ENCODE measurements at regions not wholly inside any gene's neighbourhood (a gene's known extent, or its start where the extent isn't known, plus 50 kb on each side); places are given as distances from the start of the nearest gene placed in this dataset.

DNA sequence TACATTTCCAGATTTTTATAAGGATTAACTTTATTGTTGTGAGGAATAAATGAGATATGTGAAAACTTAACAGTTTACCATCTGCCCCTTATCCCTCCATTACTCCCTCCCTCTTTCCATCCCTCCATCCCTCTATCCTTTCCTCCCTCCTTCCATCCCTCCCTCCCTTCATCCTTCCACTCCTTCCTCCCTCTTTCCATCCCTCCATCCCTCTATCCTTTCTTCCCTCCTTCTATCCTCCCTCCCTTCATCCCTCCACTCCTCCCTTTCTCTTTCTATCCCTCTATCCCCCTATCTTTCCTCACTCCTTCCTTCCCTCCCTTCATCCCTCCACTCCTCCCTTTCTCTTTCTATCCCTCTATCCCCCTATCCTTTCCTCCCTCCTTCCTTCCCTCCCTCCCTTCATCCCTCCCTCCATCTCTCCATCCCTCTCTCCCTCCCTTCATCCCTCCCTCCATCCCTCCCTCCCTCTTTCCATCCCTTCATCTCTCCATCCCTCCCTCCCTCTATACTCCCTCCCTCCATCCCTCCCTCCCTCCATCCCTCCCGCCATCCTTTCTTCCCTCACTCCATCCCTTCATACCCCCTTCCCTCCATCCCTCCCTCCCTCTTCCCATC lies 181.8 kb upstream of the PLXNC1 start:
- CTCF ChIA-PET = no interaction called here
- H3K27me3 Mint-ChIP-seq (ENCODE audit: insufficient read depth, unreplicated experiment) = no peaks in the 10 kb centered on the region

DNA sequence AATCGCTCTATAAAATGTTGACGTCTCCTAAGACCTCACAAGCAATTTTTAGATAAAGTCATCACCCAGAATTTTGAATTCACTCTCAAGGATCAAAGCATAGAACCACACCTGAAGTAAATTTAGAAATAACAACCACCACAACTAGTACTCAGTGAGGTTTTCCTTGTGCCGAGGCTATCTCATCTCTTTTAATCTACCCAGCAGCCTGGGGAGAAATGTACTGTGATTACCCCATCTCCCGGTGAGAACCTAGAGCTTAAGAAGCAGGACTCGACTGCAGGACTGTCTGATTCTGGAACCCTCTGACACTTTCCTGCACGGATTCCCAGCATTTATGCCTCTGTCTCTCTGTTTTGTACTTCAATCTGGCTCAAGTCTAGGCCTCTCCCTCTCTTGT lies 180.9 kb upstream of the PLXNC1 start:
- CTCF ChIA-PET = no interaction called here
- no peak for TF ChIP-seq CTCF (IDR thresholded peaks at IDR 0.05; ENCODE audit: unreplicated experiment)
- POLR2A ChIA-PET = interaction anchor here (0.8 kb wide), 1 partner anchor 199 kb away, joined by 3 read pairs; no protein-coding TSS in a partner anchor
- Mint-ChIP-seq H3K36me3 (ENCODE audit: insufficient read depth, unreplicated experiment) (peaks cover 6% of the 10 kb centered on the region), H3K9me3 (ENCODE audit: unreplicated experiment) (peaks cover 7% of the 10 kb centered on the region), H3K4me3 (ENCODE audit: unreplicated experiment) (no peak overlapping the region), H3K27me3 (ENCODE audit: insufficient read depth, unreplicated experiment) (no peaks in the 10 kb centered on the region), H3K4me1 (ENCODE audit: insufficient read depth, unreplicated experiment) (peaks cover 5% of the 10 kb centered on the region), H3K27ac (ENCODE audit: low read depth, unreplicated experiment) (no peak overlapping the region)
- BruUV-seq (replicated peaks) = no TSS peak
- DNase-seq (ENCODE audit: unreplicated experiment) = no peak
- intact Hi-C loops (cut with micrococcal nuclease) = no loop called here

More for the DNA sequence above, 181.8 kb upstream of the PLXNC1 start:
- H3K4me3 Mint-ChIP-seq (ENCODE audit: unreplicated experiment) = no peak overlapping the region
- peaks cover 6% of the 10 kb centered on the region for H3K36me3 Mint-ChIP-seq (ENCODE audit: insufficient read depth, unreplicated experiment)
- H3K27ac Mint-ChIP-seq (ENCODE audit: low read depth, unreplicated experiment) = no peak overlapping the region
- H3K9me3 Mint-ChIP-seq (ENCODE audit: unreplicated experiment) = peaks cover 10% of the 10 kb centered on the region
- POLR2A ChIA-PET = no interaction called here
- BruUV-seq (replicated peaks) = no TSS peak
- no peaks in the 10 kb centered on the region for H3K4me1 Mint-ChIP-seq (ENCODE audit: insufficient read depth, unreplicated experiment)
- no peak for DNase-seq (ENCODE audit: unreplicated experiment)
- intact Hi-C loops (cut with micrococcal nuclease) = no loop called here
- TF ChIP-seq CTCF (IDR thresholded peaks at IDR 0.05; ENCODE audit: unreplicated experiment) = no peak

GRCh38 chr12:93968536-93969285 lies 179.7 kb upstream of the PLXNC1 start:
- ChIA-PET POLR2A (interaction anchor here (0.7 kb wide), 1 partner anchor 76 kb away, joined by 3 read pairs; no protein-coding TSS in a partner anchor), CTCF (no interaction called here)
- no peaks in the 10 kb centered on the region for H3K9me3 Mint-ChIP-seq (ENCODE audit: unreplicated experiment)
- no peak overlapping the region for H3K27ac Mint-ChIP-seq (ENCODE audit: low read depth, unreplicated experiment)
- BruUV-seq (replicated peaks) = no TSS peak
- intact Hi-C loops (cut with micrococcal nuclease) = no loop called here
- peaks cover 16% of the 10 kb centered on the region for H3K4me1 Mint-ChIP-seq (ENCODE audit: insufficient read depth, unreplicated experiment)
- H3K27me3 Mint-ChIP-seq (ENCODE audit: insufficient read depth, unreplicated experiment) = no peaks in the 10 kb centered on the region
- DNase-seq (ENCODE audit: unreplicated experiment) = no peak
- H3K4me3 Mint-ChIP-seq (ENCODE audit: unreplicated experiment) = no peak overlapping the region
- no peak for TF ChIP-seq CTCF (IDR thresholded peaks at IDR 0.05; ENCODE audit: unreplicated experiment)
- peaks cover 6% of the 10 kb centered on the region for H3K36me3 Mint-ChIP-seq (ENCODE audit: insufficient read depth, unreplicated experiment)

- ChIA-PET CTCF (interaction anchor here (0.7 kb wide), 1 partner anchor 104 kb away, joined by 3 read pairs; no protein-coding TSS in a partner anchor), POLR2A (no interaction called here)
- no peak for TF ChIP-seq CTCF (IDR thresholded peaks at IDR 0.05; ENCODE audit: unreplicated experiment)
- H3K9me3 Mint-ChIP-seq (ENCODE audit: unreplicated experiment) = no peaks in the 10 kb centered on the region
- no TSS peak for BruUV-seq (replicated peaks)
- H3K27ac Mint-ChIP-seq (ENCODE audit: low read depth, unreplicated experiment) = no peak overlapping the region
- no peak overlapping the region for H3K4me3 Mint-ChIP-seq (ENCODE audit: unreplicated experiment)
- intact Hi-C loops (cut with micrococcal nuclease) = loop anchor here (10.0 kb wide), 1 partner anchor 466 kb away; no protein-coding TSS in a partner anchor
- DNase-seq (ENCODE audit: unreplicated experiment) = no peak
- peaks cover 6% of the 10 kb centered on the region for H3K36me3 Mint-ChIP-seq (ENCODE audit: insufficient read depth, unreplicated experiment)
- no peaks in the 10 kb centered on the region for H3K27me3 Mint-ChIP-seq (ENCODE audit: insufficient read depth, unreplicated experiment)
- H3K4me1 Mint-ChIP-seq (ENCODE audit: insufficient read depth, unreplicated experiment) = peaks cover 16% of the 10 kb centered on the region
Measured at GRCh38 chr12:93970900-93971688, 177.3 kb upstream of the PLXNC1 start.

Measured in MCF 10A (cell line).